Kidney epithelial cell (primary cell): ENCODE measurements at regions not wholly inside any gene's neighbourhood (a gene's known extent, or its start where the extent isn't known, plus 50 kb on each side); places are given as distances from the start of the nearest gene placed in this dataset.

ENCODE experiments used
- DNase-seq: peaks from one replicate; pipeline ENCODE4 v3.0.0-alpha.2; 2010; ENCODE audit warnings: low read depth
- H3K27me3 ChIP-seq: 2 replicates; pipeline ENCODE4 v1.6.0; 2011; ENCODE audit warnings: low read length; ENCODE audit not compliant: control insufficient read depth, insufficient read depth
- H3K36me3 ChIP-seq: 2 replicates; pipeline ENCODE4 v1.5.1; 2011; ENCODE audit warnings: low read length; ENCODE audit not compliant: control insufficient read depth, insufficient read depth
- H3K4me3 ChIP-seq: 2 replicates; pipeline ENCODE4 v1.5.1; 2011; ENCODE audit warnings: low read depth, mild to moderate bottlenecking, control low read depth, low read length
- CTCF ChIP-seq: IDR thresholded peaks from 2 replicates; pipeline ENCODE4 v1.5.1; 2011; ENCODE audit warnings: mild to moderate bottlenecking, moderate library complexity, low read length, control low read depth, inconsistent platforms; ENCODE audit not compliant: insufficient read depth, poor library complexity, severe bottlenecking

GRCh38 chr5:8714198-8714597 is 831.7 kb downstream of the SEMA5A start:
- H3K4me3 ChIP-seq: no peak overlapping the region
- no peaks in the 10 kb centered on the region for H3K36me3 ChIP-seq
- no peak for TF ChIP-seq CTCF
- no peak for DNase-seq
- H3K27me3 ChIP-seq: no peaks in the 10 kb centered on the region

GRCh38 chr5:8714861-8715260 is 831.0 kb downstream of the SEMA5A start:
- TF ChIP-seq CTCF: no peak
- Histone ChIP-seq H3K36me3 (no peaks in the 10 kb centered on the region), H3K27me3 (no peaks in the 10 kb centered on the region), H3K4me3 (no peak overlapping the region)
- no peak for DNase-seq

- H3K4me3 ChIP-seq: no peak overlapping the region
- no peaks in the 10 kb centered on the region for H3K27me3 ChIP-seq
- no peak for DNase-seq
- no peaks in the 10 kb centered on the region for H3K36me3 ChIP-seq
- TF ChIP-seq CTCF: no peak
These were observed 826.1 kb downstream of the SEMA5A start for GRCh38 chr5:8719796-8720195.

- DNase-seq: no peak
- no peak for TF ChIP-seq CTCF
- no peak overlapping the region for H3K4me3 ChIP-seq
- no peaks in the 10 kb centered on the region for H3K27me3 ChIP-seq
- no peaks in the 10 kb centered on the region for H3K36me3 ChIP-seq
These were observed 825.4 kb downstream of the SEMA5A start for GRCh38 chr5:8720506-8720905.

- no peak for TF ChIP-seq CTCF
- Histone ChIP-seq H3K36me3 (no peaks in the 10 kb centered on the region), H3K4me3 (no peak overlapping the region), H3K27me3 (no peaks in the 10 kb centered on the region)
- DNase-seq: no peak
These were observed 824.3 kb downstream of the SEMA5A start for GRCh38 chr5:8721536-8721935.

- no peak for TF ChIP-seq CTCF
- DNase-seq: no peak
- Histone ChIP-seq H3K36me3 (no peaks in the 10 kb centered on the region), H3K27me3 (no peaks in the 10 kb centered on the region), H3K4me3 (no peak overlapping the region)
These were observed 819.4 kb downstream of the SEMA5A start for GRCh38 chr5:8726383-8727036.
